Coronary artery (tissue), 2 donors: ENCODE measurements at regions not wholly inside any gene's neighbourhood (a gene's known extent, or its start where the extent isn't known, plus 50 kb on each side); places are given as distances from the start of the nearest gene placed in this dataset.

Experiments
- DNase-seq: peaks from one replicate; pipeline ENCODE4 v3.0.0-alpha.2; 2017; ENCODE audit warnings: low spot score
- H3K27ac ChIP-seq, 2 donors: fragments of 200-600 bp; sonication (generic); one replicate each; pipeline ENCODE4 v1.5.1; 2016 to 2019
- H3K4me3 ChIP-seq: fragments of 200-600 bp; sonication (generic); 2 replicates; pipeline ENCODE4 v1.5.1; 2016; ENCODE audit warnings: mild to moderate bottlenecking, moderate library complexity
- CTCF ChIP-seq: fragments of 200-600 bp; sonication (generic); IDR thresholded peaks from one replicate; pipeline ENCODE4 v1.5.1; 2019; ENCODE audit warnings: antibody characterized with exemption

GRCh38 chr13:111968336-111969010 lies 98.5 kb upstream of the SOX1 start:
- no peak for DNase-seq
- no peak for TF ChIP-seq CTCF
- Histone ChIP-seq H3K4me3 (no peak overlapping the region), H3K27ac (no peak overlapping the region)

GRCh38 chr13:111969551-111970135 lies 97.3 kb upstream of the SOX1 start:
- no peak overlapping the region for H3K4me3 ChIP-seq
- no peak overlapping the region for H3K27ac ChIP-seq
- no peak for TF ChIP-seq CTCF
- no peak for DNase-seq

GRCh38 chr13:111970494-111971141 lies 96.3 kb upstream of the SOX1 start:
- DNase-seq, result no peak
- no peak for TF ChIP-seq CTCF
- Histone ChIP-seq H3K4me3 (no peak overlapping the region), H3K27ac (no peak overlapping the region)

- no peak overlapping the region for H3K27ac ChIP-seq
- no peak for TF ChIP-seq CTCF
- DNase-seq, result no peak
- H3K4me3 ChIP-seq, result no peak overlapping the region
Measured at GRCh38 chr13:111971891-111972780, 94.8 kb upstream of the SOX1 start.

GRCh38 chr13:111973186-111973585 lies 93.8 kb upstream of the SOX1 start:
- DNase-seq, result no peak
- no peak overlapping the region for H3K4me3 ChIP-seq
- TF ChIP-seq CTCF, result no peak
- no peak overlapping the region for H3K27ac ChIP-seq

DNA sequence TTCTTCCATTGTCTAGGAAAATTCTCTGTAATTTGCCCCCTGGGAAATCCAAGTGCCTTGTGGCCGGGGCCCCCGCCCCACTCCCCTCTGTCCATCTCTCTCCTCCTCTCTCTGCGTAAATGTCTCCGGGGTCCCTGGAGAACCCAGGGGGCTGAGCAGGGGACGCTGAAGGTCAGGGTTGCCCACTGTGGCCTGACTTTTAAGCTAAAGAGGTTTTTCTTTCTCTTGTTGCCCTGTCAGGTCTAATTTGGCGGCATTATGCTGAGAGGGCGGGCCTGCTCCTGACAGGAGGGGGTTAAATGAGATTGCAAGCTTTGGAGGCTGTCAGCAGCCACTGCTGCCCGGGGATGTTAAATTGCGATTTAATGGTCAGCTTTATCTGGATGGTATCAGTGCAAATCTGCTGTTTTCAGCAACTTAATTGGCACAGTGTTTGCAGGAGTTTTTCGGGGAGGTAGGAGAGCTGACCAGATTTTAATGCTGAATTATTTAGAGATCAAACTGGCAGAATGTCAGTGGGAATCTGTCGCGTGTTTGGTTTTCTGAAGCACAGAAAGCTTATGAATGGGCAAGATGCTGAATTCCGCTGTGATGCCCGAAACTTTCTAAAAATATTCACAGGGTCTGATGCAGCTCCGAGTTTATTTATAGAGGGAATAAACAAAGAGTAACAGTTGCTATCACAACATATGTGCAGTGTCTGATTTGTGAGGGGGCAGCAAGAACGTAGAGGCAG lies 93.2 kb upstream of the SOX1 start:
- no peak for TF ChIP-seq CTCF
- no peak for DNase-seq
- Histone ChIP-seq H3K27ac (no peak overlapping the region), H3K4me3 (no peak overlapping the region)
